H1 (cell line): ENCODE measurements at regions not wholly inside any gene's neighbourhood (a gene's known extent, or its start where the extent isn't known, plus 50 kb on each side); places are given as distances from the start of the nearest gene placed in this dataset.

Source experiments
- CTCF ChIA-PET: fragments of 300-600 bp; sonication (Branson Sonifier 250); formaldehyde crosslinking; loops from one replicate; lab custom pipeline; 2021; ENCODE audit not compliant: partially characterized antibody; lab: Charles Lee
- POLR2A ChIA-PET: fragments of 300-600 bp; sonication (Branson Sonifier 250); formaldehyde crosslinking; loops from one replicate; lab custom pipeline; 2021; ENCODE audit warnings: inconsistent platforms; ENCODE audit not compliant: partially characterized antibody; lab: Charles Lee
- DNase-seq, 2 experiments: peaks; one replicate each; pipeline versions ENCODE4 v3.0.0 to v3.0.0-alpha.2; 2010 to 2022; ENCODE audit warnings: low spot score in 2 of 2, low read depth in 1 of 2, mixed read lengths in 1 of 2
- FAIRE-seq: peaks from 2 replicates; lab custom pipeline; 2011; peaks lifted over from hg19 to GRCh38; lab: Jason Lieb, UNC
- H2AFZ ChIP-seq: 2 replicates; pipeline ENCODE4 v1.8.1; 2012; ENCODE audit warnings: low read length, inconsistent platforms
- H2AK5ac ChIP-seq: 2 replicates; pipeline ENCODE4 v1.6.1; 2013; ENCODE audit warnings: low read depth, low read length
- H2BK120ac ChIP-seq: replicated peaks from 2 replicates; pipeline ENCODE3; 2013; ENCODE audit warnings: low read depth, low read length, inconsistent platforms
- H2BK12ac ChIP-seq: 2 replicates; pipeline ENCODE4 v1.6.1; 2013; ENCODE audit warnings: low read depth, low read length
- H2BK15ac ChIP-seq: 2 replicates; pipeline ENCODE4 v1.6.1; 2013; ENCODE audit warnings: low read length
- H2BK20ac ChIP-seq: 2 replicates; pipeline ENCODE4 v1.6.1; 2013; ENCODE audit warnings: low read length
- H2BK5ac ChIP-seq: 2 replicates; pipeline ENCODE4 v1.6.1; 2013; ENCODE audit warnings: low read depth, low read length
- H3K14ac ChIP-seq: 2 replicates; pipeline ENCODE4 v1.6.1; 2013; ENCODE audit warnings: inconsistent platforms; ENCODE audit not compliant: insufficient read length
- H3K18ac ChIP-seq: 2 replicates; pipeline ENCODE4 v1.6.1; 2013; ENCODE audit warnings: low read length; ENCODE audit errors: extremely low read depth
- H3K23ac ChIP-seq: 2 replicates; pipeline ENCODE4 v1.6.1; 2013; ENCODE audit warnings: inconsistent platforms; ENCODE audit not compliant: insufficient read length
- H3K23me2 ChIP-seq: 2 replicates; pipeline ENCODE4 v1.6.1; 2013; ENCODE audit warnings: low read depth, low read length
- H3K27ac ChIP-seq: 2 replicates; pipeline ENCODE4 v1.6.1; 2011; ENCODE audit warnings: low read depth, low read length, inconsistent platforms
- H3K27me3 ChIP-seq, 4 experiments: replicated peaks in 1 of 4; 1 replicate in 1 of 4; 2 replicates in 3 of 4; pipeline versions ENCODE4 v1.6.1 to v1.8.1; 2011 to 2013; ENCODE audit warnings: low read length in 3 of 4, mild to moderate bottlenecking in 3 of 4, inconsistent platforms in 2 of 4, mixed read lengths in 2 of 4, moderate library complexity in 1 of 4; ENCODE audit not compliant: control insufficient read depth in 3 of 4, insufficient read depth in 3 of 4; ENCODE audit errors: extremely low read depth in 1 of 4
- H3K36me3 ChIP-seq, 4 experiments: 2 replicates each; pipeline versions ENCODE4 v1.6.1 to v1.8.1; 2011 to 2013; ENCODE audit warnings: mild to moderate bottlenecking in 4 of 4, low read length in 3 of 4, moderate library complexity in 2 of 4, control low read depth in 1 of 4, inconsistent platforms in 1 of 4; ENCODE audit not compliant: insufficient read depth in 4 of 4, control insufficient read depth in 2 of 4
- H3K4ac ChIP-seq: replicated peaks from 2 replicates; pipeline ENCODE3; 2013; ENCODE audit warnings: low read length, low read depth, mixed read lengths, inconsistent platforms; ENCODE audit not compliant: insufficient read length
- H3K4me1 ChIP-seq, 4 experiments: replicated peaks in 1 of 4; 1 replicate in 1 of 4; 2 replicates in 3 of 4; pipeline versions ENCODE4 v1.6.1 to v1.8.1; 2011 to 2013; ENCODE audit warnings: low read length in 3 of 4, inconsistent platforms in 2 of 4, mixed read lengths in 1 of 4; ENCODE audit not compliant: insufficient read depth in 4 of 4, control insufficient read depth in 3 of 4
- H3K4me2 ChIP-seq, 2 experiments: 2 replicates each; pipeline versions ENCODE4 v1.6.1 to v1.8.1; 2011 to 2013; ENCODE audit warnings: low read depth in 2 of 2, low read length in 2 of 2, control low read depth in 1 of 2, inconsistent platforms in 1 of 2, mild to moderate bottlenecking in 1 of 2; ENCODE audit not compliant: insufficient read depth in 1 of 2
- H3K4me3 ChIP-seq, 4 experiments: fragments of 200-600, 300-600 bp in 1 of 4; sonication (generic), shearing (Covaris generic), sonication (Bioruptor Twin) in 1 of 4; 2 replicates each; pipeline versions ENCODE4 v1.5.1 to v1.8.1; 2011 to 2016; ENCODE audit warnings: low read length in 4 of 4, low read depth in 3 of 4, control low read depth in 2 of 4, inconsistent platforms in 2 of 4, mild to moderate bottlenecking in 2 of 4, mixed read lengths in 1 of 4, moderate library complexity in 1 of 4; ENCODE audit not compliant: insufficient read depth in 2 of 4; ENCODE audit errors: extremely low read depth in 1 of 4
- H3K56ac ChIP-seq: replicated peaks from 2 replicates; pipeline ENCODE3; 2013; ENCODE audit warnings: low read depth, mild to moderate bottlenecking, mixed read lengths, low read length, inconsistent platforms; ENCODE audit not compliant: insufficient read length
- H3K79me1 ChIP-seq: 2 replicates; pipeline ENCODE4 v1.6.1; 2013; ENCODE audit warnings: low read depth, low read length, control low read depth
- H3K79me2 ChIP-seq, 2 experiments: 2 replicates each; pipeline versions ENCODE4 v1.6.1 to v1.8.1; 2012 to 2013; ENCODE audit warnings: low read length in 2 of 2, mild to moderate bottlenecking in 2 of 2, inconsistent platforms in 1 of 2; ENCODE audit not compliant: insufficient read depth in 2 of 2, control insufficient read depth in 1 of 2
- H3K9ac ChIP-seq, 4 experiments: replicated peaks in 1 of 4; 1 replicate in 1 of 4; 2 replicates in 3 of 4; pipeline versions ENCODE4 v1.6.1 to v1.8.1; 2011 to 2013; ENCODE audit warnings: low read depth in 3 of 4, low read length in 3 of 4, control low read depth in 2 of 4, mild to moderate bottlenecking in 2 of 4, moderate library complexity in 2 of 4, inconsistent platforms in 1 of 4; ENCODE audit errors: extremely low read depth in 1 of 4
- H3K9me3 ChIP-seq, 2 experiments: 2 replicates each; pipeline versions ENCODE4 v1.6.1 to v1.8.1; 2012 to 2013; ENCODE audit warnings: mild to moderate bottlenecking in 2 of 2, moderate library complexity in 2 of 2, control low read depth in 1 of 2, inconsistent platforms in 1 of 2, low read depth in 1 of 2, low read length in 1 of 2, mixed read lengths in 1 of 2; ENCODE audit not compliant: insufficient read depth in 2 of 2
- H4K20me1 ChIP-seq, 2 experiments: replicated peaks in 1 of 2; 2 replicates each; pipeline versions ENCODE3 to v1.8.1; 2011 to 2013; ENCODE audit warnings: inconsistent platforms in 2 of 2, low read length in 2 of 2, mild to moderate bottlenecking in 1 of 2; ENCODE audit not compliant: insufficient read depth in 2 of 2, control insufficient read depth in 1 of 2
- H4K5ac ChIP-seq: 2 replicates; pipeline ENCODE4 v1.6.1; 2013; ENCODE audit warnings: low read length, low read depth, mixed read lengths, inconsistent platforms; ENCODE audit not compliant: insufficient read length
- H4K8ac ChIP-seq: 2 replicates; pipeline ENCODE4 v1.8.0; 2013; ENCODE audit warnings: mild to moderate bottlenecking, moderate library complexity, low read length, inconsistent platforms; ENCODE audit not compliant: insufficient read depth; ENCODE audit errors: extremely low read depth
- H4K91ac ChIP-seq: replicated peaks from 2 replicates; pipeline ENCODE3; 2013; ENCODE audit warnings: low read length, mixed read lengths, inconsistent platforms; ENCODE audit not compliant: insufficient read length
- CBX5 ChIP-seq: fragments of 300-800, 300-1000 bp; sonication (generic); IDR thresholded peaks from 2 replicates; pipeline ENCODE4 v1.7.1; 2016; ENCODE audit warnings: antibody characterized with exemption, low read length, low read depth
- HDAC6 ChIP-seq: IDR thresholded peaks from one replicate; pipeline ENCODE4 v1.7.1; 2012; ENCODE audit warnings: low read depth, mild to moderate bottlenecking, inconsistent platforms, low read length, moderate library complexity
- WGBS, 2 experiments: shearing (Covaris generic) in 1 of 2; methylation state at CpG; one replicate each; pipeline versions ENCODE4 v1.1.6 to v1.1.7; 2013 to 2015; ENCODE audit warnings: low lambda C conversion rate in 2 of 2, mixed read lengths in 2 of 2, inconsistent platforms in 1 of 2, low coverage in 1 of 2, missing lambda C conversion rate in 1 of 2; ENCODE audit not compliant: insufficient replicate concordance in 2 of 2, insufficient coverage in 1 of 2, insufficient read length in 1 of 2; ENCODE audit errors: extremely low coverage in 1 of 2, missing lambda C conversion rate in 1 of 2; 5-methylcytosine and 5-hydroxymethylcytosine counted together

DNA sequence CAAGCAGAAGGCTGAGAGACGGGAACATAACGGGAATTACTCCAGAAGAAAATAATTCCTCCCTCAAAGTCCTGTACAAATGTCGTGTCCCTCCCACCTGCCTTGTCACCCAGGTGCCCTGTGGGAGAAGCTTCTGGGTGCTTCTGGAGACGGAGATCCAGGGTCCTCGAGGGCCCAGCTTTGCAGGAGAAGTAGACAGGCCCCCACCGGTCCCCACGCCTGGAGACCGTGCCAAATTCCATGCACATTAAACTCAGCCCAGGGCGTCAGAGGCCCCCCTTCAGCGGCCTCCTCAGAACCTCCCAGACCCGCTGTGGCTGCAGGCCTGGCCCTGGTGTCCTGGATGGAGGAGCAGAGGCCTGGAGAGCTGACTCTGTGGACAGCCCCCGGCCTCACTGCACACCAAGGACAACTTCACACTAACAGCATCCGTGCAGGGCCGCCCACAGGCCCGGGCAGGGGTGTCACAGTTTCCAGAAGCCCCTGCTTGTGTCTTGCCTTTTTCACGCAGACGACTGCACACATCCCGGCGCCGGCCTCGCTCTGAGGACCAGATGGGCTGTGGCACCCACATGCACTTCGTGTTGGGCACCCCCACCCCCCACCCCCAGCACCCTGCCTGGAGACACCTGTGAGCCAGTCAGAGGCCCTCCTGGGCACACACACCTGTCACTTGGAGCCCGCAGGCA, 734.3 kb downstream of the BRD1 start:
- H4K20me1 ChIP-seq, result peaks cover 0 to 4% of the 10 kb centered on the region in 2 experiments
- H2AFZ ChIP-seq, result no peak overlapping the region
- H3K27ac ChIP-seq, result no peak overlapping the region
- CTCF ChIA-PET, result interaction anchor here (1.4 kb wide), 1 partner anchor 76 kb away, joined by 5 read pairs; no protein-coding TSS in a partner anchor
- H3K79me2 ChIP-seq, result no peaks in the 10 kb centered on the region
- no peak overlapping the region for H4K8ac ChIP-seq
- no peak overlapping the region for H3K4me3 ChIP-seq
- H4K5ac ChIP-seq, result no peak overlapping the region
- H2AK5ac ChIP-seq, result no peak overlapping the region
- 94% methylated on average over 13 of the region's 23 CpGs; no CpG with 5 or more reads in 1 of the 2 experiments for WGBS, 2 experiments
- H3K23ac ChIP-seq, result no peak overlapping the region
- H3K4me1 ChIP-seq, result no peaks in the 10 kb centered on the region
- no peaks in the 10 kb centered on the region for H3K9me3 ChIP-seq
- no peak overlapping the region for H3K4me2 ChIP-seq
- H3K18ac ChIP-seq, result no peak overlapping the region
- H3K4ac ChIP-seq, result no peak overlapping the region
- TF ChIP-seq CBX5 (no peak), HDAC6 (no peak)
- TF ChIP-seq, all 59 proteins: peak for 0
- H4K91ac ChIP-seq, result no peak overlapping the region
- no peak overlapping the region for H2BK5ac ChIP-seq
- FAIRE-seq (no peak), DNase-seq (no peak)
- no peak overlapping the region for H2BK12ac ChIP-seq
- no peaks in the 10 kb centered on the region for H3K27me3 ChIP-seq
- H3K23me2 ChIP-seq, result peaks cover 3% of the 10 kb centered on the region; the same call in 1 of the 2 replicates
- H3K79me1 ChIP-seq, result no peaks in the 10 kb centered on the region
- no peak overlapping the region for H2BK120ac ChIP-seq
- no peak overlapping the region for H3K14ac ChIP-seq
- no peak overlapping the region for H2BK20ac ChIP-seq
- no peak overlapping the region for H3K9ac ChIP-seq
- POLR2A ChIA-PET, result no interaction called here
- no peaks in the 10 kb centered on the region; a peak in 1 of 8 replicates for H3K36me3 ChIP-seq
- no peak overlapping the region for H3K56ac ChIP-seq
- no peak overlapping the region for H2BK15ac ChIP-seq
